Stimulated activated effector memory CD8-positive, alpha-beta T cell treated with anti-CD3 and anti-CD28 coated beads, Interleukin-12 subunit alpha, Interleukin-12 subunit beta, amount 100 ng/mL, for 72 hours (primary cell): ENCODE measurements at regions not wholly inside any gene's neighbourhood (a gene's known extent, or its start where the extent isn't known, plus 50 kb on each side); places are given as distances from the start of the nearest gene placed in this dataset.
"Not testable (repeated sequence)": the region's sequence is repeated elsewhere in the genome, so short reads cannot be mapped to it uniquely, and the experiment has no call there.

Source experiments
- ATAC-seq: fragments of 150-1000 bp; cut with Tn5 transposase; 2 replicates; pipeline ENCODE4 v1.10.0; 2021
- DNase-seq, 2 donors: peaks; one replicate each; pipeline ENCODE4 v3.0.0; 2021 to 2022; ENCODE audit warnings: low spot score in 2 of 2
- H3K27ac Mint-ChIP-seq: one replicate; pipeline ENCODE4 v1.8.0; 2022; ENCODE audit warnings: mild to moderate bottlenecking, mixed read lengths
- H3K36me3 Mint-ChIP-seq: one replicate; pipeline ENCODE4 v1.8.0; 2022; ENCODE audit warnings: mild to moderate bottlenecking, mixed read lengths
- H3K4me1 Mint-ChIP-seq: one replicate; pipeline ENCODE4 v1.8.0; 2022; ENCODE audit warnings: mixed read lengths
- H3K4me3 Mint-ChIP-seq: one replicate; pipeline ENCODE4 v1.8.0; 2022; ENCODE audit warnings: mild to moderate bottlenecking, mixed read lengths
- H3K9me3 Mint-ChIP-seq: one replicate; pipeline ENCODE4 v1.8.0; 2022; ENCODE audit warnings: mixed read lengths

DNA sequence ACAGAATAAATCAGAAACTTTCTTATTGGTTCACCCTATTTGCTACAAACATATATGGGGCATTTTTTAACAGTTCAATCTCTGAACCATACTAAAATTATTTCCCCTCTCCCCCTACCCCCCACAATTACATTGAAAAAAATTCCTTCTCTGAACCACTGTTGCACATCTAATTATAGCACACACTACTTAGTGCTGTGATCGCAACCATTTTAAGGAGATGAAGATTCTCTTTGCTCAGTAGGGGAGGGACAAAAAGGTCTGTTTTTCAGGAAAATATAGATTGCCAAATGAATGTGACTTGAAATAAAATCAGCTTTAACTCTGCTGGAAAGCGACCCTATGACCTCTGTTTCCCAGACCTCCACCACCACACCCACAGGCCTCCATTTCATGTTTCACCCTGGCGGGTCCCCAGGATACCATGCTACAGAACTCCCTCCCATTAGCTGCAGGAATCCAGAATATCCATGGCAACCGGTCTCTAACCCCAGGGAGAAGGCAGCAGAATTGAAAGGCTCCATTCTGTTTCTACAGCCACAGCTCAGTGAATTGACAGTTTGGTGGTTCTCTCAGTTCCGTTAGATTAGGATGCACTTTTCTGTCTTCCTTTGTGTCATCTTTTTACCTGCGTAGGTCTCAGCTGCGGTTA is 286.3 kb downstream of the TBC1D4 start:
- no peak for DNase-seq
- Mint-ChIP-seq H3K4me1 (no peaks in the 10 kb centered on the region), H3K9me3 (no peaks in the 10 kb centered on the region), H3K4me3 (no peak overlapping the region), H3K36me3 (no peaks in the 10 kb centered on the region), H3K27ac (no peak overlapping the region)
- ATAC-seq = no peak

DNA sequence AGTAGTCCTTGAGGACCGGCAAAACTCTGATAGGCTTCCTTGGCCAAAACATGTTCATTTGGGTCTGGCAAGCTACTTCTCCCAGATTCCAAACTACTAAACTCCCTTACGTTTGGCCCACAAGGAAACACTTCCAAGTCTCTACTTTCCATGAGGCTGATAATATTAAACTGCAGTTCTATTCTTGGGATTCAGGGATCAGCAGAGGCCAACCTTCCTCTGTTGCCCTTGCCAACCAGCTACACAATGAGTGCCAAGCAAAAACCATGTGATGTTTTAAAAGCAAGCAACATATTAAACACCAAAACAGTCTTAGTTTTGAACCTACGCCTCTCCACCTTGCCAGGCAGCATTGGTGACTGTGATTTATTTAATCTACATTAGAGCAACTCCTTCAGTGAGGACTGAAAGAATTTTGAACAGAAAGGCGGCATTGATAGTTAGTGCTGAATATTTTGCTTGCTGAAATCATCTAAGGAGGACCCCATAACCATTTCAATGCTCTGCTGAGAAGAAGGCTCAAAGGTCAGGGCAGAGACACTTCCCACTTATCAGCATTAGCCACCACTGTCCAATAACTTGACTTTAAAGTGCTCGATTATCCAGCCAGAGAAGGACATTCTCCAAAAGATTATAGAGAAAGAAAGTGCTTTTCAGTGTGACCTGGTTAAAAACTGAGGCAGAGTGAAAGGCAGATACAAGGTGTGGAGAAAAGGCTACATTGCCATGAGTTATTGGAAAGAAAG is 287.1 kb downstream of the TBC1D4 start:
- Mint-ChIP-seq H3K27ac (no peak overlapping the region), H3K36me3 (no peaks in the 10 kb centered on the region), H3K4me3 (no peak overlapping the region), H3K4me1 (no peaks in the 10 kb centered on the region), H3K9me3 (no peaks in the 10 kb centered on the region)
- ATAC-seq (no peak), DNase-seq (no peak)

GRCh38 chr13:75186379-75186778 is 295.6 kb downstream of the TBC1D4 start:
- DNase-seq (no peak), ATAC-seq (no peak)
- Mint-ChIP-seq H3K36me3 (no peaks in the 10 kb centered on the region), H3K4me3 (no peak overlapping the region), H3K4me1 (no peaks in the 10 kb centered on the region), H3K9me3 (peaks cover 11% of the 10 kb centered on the region), H3K27ac (no peak overlapping the region)

- no peak overlapping the region for H3K4me3 Mint-ChIP-seq
- ATAC-seq = no peak
- H3K4me1 Mint-ChIP-seq = no peaks in the 10 kb centered on the region
- peaks cover 11% of the 10 kb centered on the region for H3K9me3 Mint-ChIP-seq
- no peak overlapping the region for H3K27ac Mint-ChIP-seq
- no peaks in the 10 kb centered on the region for H3K36me3 Mint-ChIP-seq
- no peak for DNase-seq
These were observed 300.1 kb downstream of the TBC1D4 start for GRCh38 chr13:75181906-75182305.

DNA sequence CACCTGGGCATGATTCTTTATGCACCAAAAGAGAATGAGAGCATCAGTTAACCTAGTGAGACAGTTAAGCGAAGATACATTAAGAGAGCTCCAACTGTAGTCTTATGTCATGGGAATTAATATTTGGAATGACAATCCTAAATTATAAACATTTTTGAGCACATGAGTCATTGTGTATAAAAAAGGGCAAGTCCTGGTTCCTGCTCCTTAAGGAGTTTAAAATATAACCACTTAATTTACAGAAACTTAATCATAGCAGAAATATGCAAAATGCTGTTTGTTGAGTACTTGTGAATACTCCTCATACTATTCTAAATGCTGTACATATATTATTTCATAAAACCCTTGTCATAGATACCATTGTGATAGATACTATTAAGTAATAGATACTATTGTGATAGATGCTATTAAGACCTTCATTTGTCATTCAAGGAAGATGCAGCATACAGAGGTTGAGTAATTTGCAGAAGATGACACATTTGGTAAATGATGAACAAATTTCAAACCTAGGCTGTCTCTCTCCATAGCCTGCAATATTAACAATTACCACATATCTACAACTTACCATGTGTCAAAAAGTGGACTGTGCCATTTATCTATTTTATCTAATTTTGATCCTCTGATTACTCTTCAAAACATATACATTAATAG is 301.0 kb downstream of the TBC1D4 start:
- H3K36me3 Mint-ChIP-seq = no peaks in the 10 kb centered on the region
- H3K4me1 Mint-ChIP-seq = no peaks in the 10 kb centered on the region
- peaks cover 13% of the 10 kb centered on the region for H3K9me3 Mint-ChIP-seq
- no peak overlapping the region for H3K27ac Mint-ChIP-seq
- no peak for DNase-seq
- ATAC-seq = no peak
- H3K4me3 Mint-ChIP-seq = no peak overlapping the region

GRCh38 chr13:75178436-75178835 is 303.5 kb downstream of the TBC1D4 start:
- no peak overlapping the region for H3K4me3 Mint-ChIP-seq
- no peaks in the 10 kb centered on the region for H3K4me1 Mint-ChIP-seq
- H3K36me3 Mint-ChIP-seq = no peaks in the 10 kb centered on the region
- ATAC-seq = no peak
- no peak overlapping the region for H3K27ac Mint-ChIP-seq
- H3K9me3 Mint-ChIP-seq = peaks cover 7% of the 10 kb centered on the region
- no peak for DNase-seq

DNA sequence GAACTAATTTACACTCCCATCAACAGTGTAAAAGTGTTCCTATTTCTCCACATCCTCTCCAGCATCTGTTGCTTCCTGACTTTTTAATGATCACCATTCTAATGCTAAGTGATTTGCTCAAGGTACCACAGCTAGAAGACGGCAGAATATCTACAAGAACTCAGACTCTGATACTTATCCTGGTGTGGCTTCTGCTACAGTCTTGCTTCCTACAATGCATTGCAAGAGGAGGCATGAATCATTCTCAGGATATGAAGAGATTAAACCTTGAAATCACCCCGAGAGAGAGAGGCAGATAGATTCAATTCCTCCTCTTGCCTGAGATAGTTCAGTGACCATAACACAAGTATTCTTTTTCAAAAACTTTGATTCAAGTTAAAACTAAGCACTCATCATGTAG is 306.4 kb downstream of the TBC1D4 start:
- Mint-ChIP-seq H3K4me3 (no peak overlapping the region), H3K4me1 (no peaks in the 10 kb centered on the region), H3K27ac (no peak overlapping the region), H3K9me3 (peaks cover 4% of the 10 kb centered on the region), H3K36me3 (no peaks in the 10 kb centered on the region)
- ATAC-seq = no peak
- DNase-seq = no peak

- DNase-seq, ATAC-seq, H3K36me3 Mint-ChIP-seq, H3K9me3 Mint-ChIP-seq, H3K4me1 Mint-ChIP-seq, H3K27ac Mint-ChIP-seq, H3K4me3 Mint-ChIP-seq: not testable (repeated sequence)
These were observed 306.9 kb downstream of the TBC1D4 start for GRCh38 chr13:75175097-75175496.

GRCh38 chr13:75174481-75174880 is 307.5 kb downstream of the TBC1D4 start:
- no peak overlapping the region for H3K4me3 Mint-ChIP-seq
- no peaks in the 10 kb centered on the region for H3K36me3 Mint-ChIP-seq
- H3K27ac Mint-ChIP-seq = no peak overlapping the region
- ATAC-seq (no peak), DNase-seq (no peak)
- H3K4me1 Mint-ChIP-seq = no peaks in the 10 kb centered on the region
- H3K9me3 Mint-ChIP-seq = peaks cover 4% of the 10 kb centered on the region

- peak; percentile 32 for ATAC-seq
- no peak overlapping the region for H3K27ac Mint-ChIP-seq
These were observed 308.3 kb downstream of the TBC1D4 start for GRCh38 chr13:75173457-75174356.

GRCh38 chr13:75170311-75170710 is 311.7 kb downstream of the TBC1D4 start:
- Mint-ChIP-seq H3K36me3 (no peaks in the 10 kb centered on the region), H3K4me1 (no peaks in the 10 kb centered on the region), H3K27ac (no peak overlapping the region), H3K9me3 (no peaks in the 10 kb centered on the region), H3K4me3 (no peak overlapping the region)
- ATAC-seq (no peak), DNase-seq (no peak)

More at GRCh38 chr13:75173457-75174356, 308.3 kb downstream of the TBC1D4 start:
- Mint-ChIP-seq H3K9me3 (peaks cover 4% of the 10 kb centered on the region), H3K36me3 (no peaks in the 10 kb centered on the region), H3K4me3 (no peak overlapping the region), H3K4me1 (no peaks in the 10 kb centered on the region)
- DNase-seq = no peak

DNA sequence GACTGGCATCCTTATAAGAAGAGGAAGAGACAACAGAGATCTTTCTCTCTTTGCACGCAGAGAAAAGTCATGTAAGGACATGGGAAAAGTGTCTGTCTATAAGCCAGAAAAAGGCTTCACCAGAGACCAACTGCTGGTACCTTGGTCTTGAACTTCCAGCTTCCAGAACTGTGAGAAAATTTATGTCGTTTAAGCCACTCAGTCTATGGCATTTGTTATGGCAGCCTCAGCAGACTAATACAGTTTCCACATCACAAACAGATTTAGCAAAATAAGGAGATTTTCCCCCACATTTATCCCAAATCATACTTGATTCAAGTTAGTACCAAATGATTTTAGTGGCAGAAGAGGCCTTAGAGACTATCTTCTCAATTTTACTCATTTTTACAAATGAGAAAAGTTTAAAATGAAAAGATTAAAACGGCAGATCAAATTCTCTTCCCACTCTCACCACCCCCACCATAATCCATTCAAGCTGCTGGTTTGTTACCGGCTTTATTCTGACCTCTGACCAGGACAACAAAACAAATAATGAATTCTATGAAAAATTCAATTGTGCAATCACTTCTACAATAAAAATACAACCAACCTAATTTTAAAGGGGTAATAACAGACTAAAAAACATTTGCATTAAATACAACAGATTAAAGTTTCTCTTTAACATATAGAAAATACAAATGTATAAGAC is 316.3 kb downstream of the TBC1D4 start:
- no peaks in the 10 kb centered on the region for H3K36me3 Mint-ChIP-seq
- ATAC-seq (no peak), DNase-seq (no peak)
- H3K4me3 Mint-ChIP-seq = no peak overlapping the region
- no peaks in the 10 kb centered on the region for H3K4me1 Mint-ChIP-seq
- H3K9me3 Mint-ChIP-seq = no peaks in the 10 kb centered on the region
- no peak overlapping the region for H3K27ac Mint-ChIP-seq

- Mint-ChIP-seq H3K36me3 (no peaks in the 10 kb centered on the region), H3K4me1 (no peaks in the 10 kb centered on the region), H3K4me3 (no peak overlapping the region), H3K9me3 (no peaks in the 10 kb centered on the region), H3K27ac (no peak overlapping the region)
- ATAC-seq (no peak), DNase-seq (no peak)
These were observed 320.2 kb downstream of the TBC1D4 start for GRCh38 chr13:75161804-75162203.

- DNase-seq (no peak), ATAC-seq (no peak)
- no peaks in the 10 kb centered on the region for H3K9me3 Mint-ChIP-seq
- no peak overlapping the region for H3K27ac Mint-ChIP-seq
- no peak overlapping the region for H3K4me3 Mint-ChIP-seq
- no peaks in the 10 kb centered on the region for H3K36me3 Mint-ChIP-seq
- no peaks in the 10 kb centered on the region for H3K4me1 Mint-ChIP-seq
These were observed 321.0 kb downstream of the TBC1D4 start for GRCh38 chr13:75160984-75161383.

GRCh38 chr13:75154331-75154730 is 327.6 kb downstream of the TBC1D4 start:
- DNase-seq = no peak
- H3K27ac Mint-ChIP-seq = no peak overlapping the region
- ATAC-seq = no peak
- no peaks in the 10 kb centered on the region for H3K4me1 Mint-ChIP-seq
- no peak overlapping the region for H3K4me3 Mint-ChIP-seq
- no peaks in the 10 kb centered on the region for H3K36me3 Mint-ChIP-seq
- peaks cover 9% of the 10 kb centered on the region for H3K9me3 Mint-ChIP-seq
